Thyroid gland (tissue), 4 donors: ENCODE measurements at regions not wholly inside any gene's neighbourhood (a gene's known extent, or its start where the extent isn't known, plus 50 kb on each side); places are given as distances from the start of the nearest gene placed in this dataset.

Source experiments
- CTCF ChIP-seq, 6 experiments: fragments of 200-600 bp in 3 of 6; fragments of 450-650 bp in 3 of 6; sonication (generic) in 3 of 6; IDR thresholded peaks; one replicate each; pipeline ENCODE4 v1.5.1; 2016 to 2019; ENCODE audit warnings: antibody characterized with exemption in 6 of 6, mild to moderate bottlenecking in 2 of 6, inconsistent platforms in 1 of 6, moderate library complexity in 1 of 6
- POLR2A ChIP-seq, 2 donors: fragments of 450-650 bp; IDR thresholded peaks; one replicate each; pipeline ENCODE4 v1.6.1; 2017; ENCODE audit warnings: antibody characterized with exemption in 2 of 2, mild to moderate bottlenecking in 2 of 2, moderate library complexity in 1 of 2

DNA sequence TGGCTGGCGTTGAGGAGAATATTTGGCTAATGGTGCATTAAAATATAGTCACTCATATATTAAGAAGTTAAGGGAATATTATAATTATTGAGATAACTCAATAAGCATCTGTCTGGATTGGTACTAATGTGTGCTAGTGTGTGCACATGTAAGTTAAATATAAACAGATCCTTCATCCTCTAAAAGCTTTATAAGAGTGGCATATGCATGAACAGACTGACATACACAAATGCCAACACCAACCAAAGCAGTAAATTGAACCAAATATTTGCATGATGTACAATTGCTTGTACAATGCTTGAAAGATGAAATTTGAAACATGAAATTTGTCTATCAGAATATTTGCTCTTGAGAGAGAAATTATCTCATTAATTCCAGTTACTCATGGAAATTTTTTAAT, 344.9 kb downstream of the ADGRL2 start:
- TF ChIP-seq CTCF (IDR thresholded peaks at IDR 0.05) (no peak), POLR2A (IDR thresholded peaks at IDR 0.05) (no peak)
